Activated CD8-positive, alpha-beta memory T cell treated with anti-CD3 and anti-CD28 coated beads, Interleukin-2, amount 50 U/mL, for 1 hour (primary cell): ENCODE measurements at regions not wholly inside any gene's neighbourhood (a gene's known extent, or its start where the extent isn't known, plus 50 kb on each side); places are given as distances from the start of the nearest gene placed in this dataset.
"Not testable (repeated sequence)": the region's sequence is repeated elsewhere in the genome, so short reads cannot be mapped to it uniquely, and the experiment has no call there.

Source experiments
- DNase-seq: peaks from one replicate; pipeline ENCODE4 v3.0.0-alpha.2; 2020; ENCODE audit errors: extremely low read depth

DNA sequence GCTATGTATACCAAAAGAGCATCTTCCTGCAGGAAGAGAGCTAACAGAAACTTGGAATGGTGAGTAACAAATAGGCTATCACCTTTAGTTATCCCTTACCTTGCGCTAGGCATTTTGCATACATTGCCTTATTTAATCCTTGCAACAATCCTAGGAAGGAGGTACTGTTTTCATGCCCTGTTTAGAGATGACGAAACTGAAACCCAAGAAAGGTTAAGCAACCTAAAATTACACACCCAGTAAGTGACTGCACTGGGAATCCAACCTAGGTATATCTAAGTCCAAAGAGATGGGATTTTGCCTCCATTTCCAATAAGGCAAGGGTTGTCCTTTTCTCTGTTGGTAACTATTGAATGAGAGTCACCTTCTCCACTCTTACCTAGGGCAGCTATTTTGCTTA lies 144.5 kb downstream of the TM2D1 start:
- DNase-seq, result no peak

DNA sequence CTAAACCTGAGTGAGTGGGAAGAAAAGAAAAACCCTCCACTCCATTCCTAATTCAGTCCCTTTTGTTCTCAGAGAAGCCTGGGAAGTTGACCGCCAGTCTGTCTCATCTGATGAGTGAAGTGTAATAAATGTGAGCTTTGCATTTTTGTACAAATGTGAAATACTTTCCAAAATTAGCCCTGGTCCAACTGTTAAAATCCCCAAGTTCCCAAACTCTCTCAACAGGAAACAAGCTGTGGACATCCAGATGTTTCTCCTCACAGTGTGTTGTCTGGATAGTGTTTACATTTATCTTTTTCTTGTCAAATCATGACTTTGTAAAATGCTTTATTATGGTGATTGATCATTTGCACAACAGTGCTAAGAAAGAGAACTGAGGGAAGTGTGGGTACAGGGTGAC lies 145.1 kb downstream of the TM2D1 start:
- DNase-seq, result no peak

DNA sequence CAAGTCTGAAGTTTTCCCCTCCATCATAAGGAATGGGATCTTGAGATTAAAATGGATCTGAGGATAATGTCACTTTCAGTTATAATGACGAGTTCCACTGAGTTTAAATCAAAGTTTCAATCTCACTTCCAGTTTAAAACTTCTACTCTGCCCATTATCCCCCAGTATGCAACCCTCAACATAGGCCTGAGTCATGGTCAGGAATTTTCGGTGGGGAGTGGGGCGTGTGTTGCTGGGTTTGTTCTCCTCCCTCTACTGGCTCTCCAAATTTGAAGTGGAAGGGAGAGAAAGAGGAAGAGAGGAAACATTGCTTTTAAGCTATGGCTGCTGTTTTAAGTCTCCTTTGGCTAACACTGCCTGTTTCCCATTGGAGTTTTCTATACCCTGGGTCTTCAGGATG lies 152.9 kb downstream of the TM2D1 start:
- DNase-seq, result no peak

DNA sequence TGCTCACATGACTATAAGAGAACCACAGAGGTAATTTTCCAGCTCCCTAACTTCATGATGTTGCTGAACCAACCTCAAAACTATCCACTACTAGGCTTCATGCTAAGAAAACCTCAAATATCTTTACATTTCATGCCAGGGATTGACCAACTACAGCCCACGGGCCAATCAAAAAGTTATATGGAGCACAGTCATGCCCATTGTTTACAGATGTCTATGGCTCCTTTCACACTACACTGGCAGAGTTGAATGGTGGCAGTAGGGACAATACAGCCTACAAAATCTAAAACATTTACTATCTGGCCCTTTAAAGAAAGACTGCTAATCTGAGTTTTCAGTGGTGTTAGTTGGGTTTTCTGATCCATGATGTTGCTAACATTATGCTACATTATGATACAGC lies 154.8 kb downstream of the TM2D1 start:
- DNase-seq, result no peak

DNA sequence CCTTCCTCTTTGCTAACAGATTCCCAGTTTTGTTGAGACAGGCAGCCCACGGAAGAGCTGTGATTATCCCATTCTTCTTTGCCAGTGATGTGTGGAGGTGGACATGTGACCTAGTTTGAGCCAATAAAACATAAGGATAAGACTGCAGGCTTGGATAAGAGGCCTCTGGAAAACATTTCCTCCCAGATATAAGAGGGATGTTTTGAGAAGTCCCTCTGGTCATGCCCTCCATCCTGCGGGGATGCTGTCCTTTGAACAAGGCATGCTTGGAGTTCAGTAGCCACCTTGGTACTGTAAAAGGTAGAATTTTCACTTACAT lies 155.7 kb downstream of the TM2D1 start:
- no peak for DNase-seq

DNA sequence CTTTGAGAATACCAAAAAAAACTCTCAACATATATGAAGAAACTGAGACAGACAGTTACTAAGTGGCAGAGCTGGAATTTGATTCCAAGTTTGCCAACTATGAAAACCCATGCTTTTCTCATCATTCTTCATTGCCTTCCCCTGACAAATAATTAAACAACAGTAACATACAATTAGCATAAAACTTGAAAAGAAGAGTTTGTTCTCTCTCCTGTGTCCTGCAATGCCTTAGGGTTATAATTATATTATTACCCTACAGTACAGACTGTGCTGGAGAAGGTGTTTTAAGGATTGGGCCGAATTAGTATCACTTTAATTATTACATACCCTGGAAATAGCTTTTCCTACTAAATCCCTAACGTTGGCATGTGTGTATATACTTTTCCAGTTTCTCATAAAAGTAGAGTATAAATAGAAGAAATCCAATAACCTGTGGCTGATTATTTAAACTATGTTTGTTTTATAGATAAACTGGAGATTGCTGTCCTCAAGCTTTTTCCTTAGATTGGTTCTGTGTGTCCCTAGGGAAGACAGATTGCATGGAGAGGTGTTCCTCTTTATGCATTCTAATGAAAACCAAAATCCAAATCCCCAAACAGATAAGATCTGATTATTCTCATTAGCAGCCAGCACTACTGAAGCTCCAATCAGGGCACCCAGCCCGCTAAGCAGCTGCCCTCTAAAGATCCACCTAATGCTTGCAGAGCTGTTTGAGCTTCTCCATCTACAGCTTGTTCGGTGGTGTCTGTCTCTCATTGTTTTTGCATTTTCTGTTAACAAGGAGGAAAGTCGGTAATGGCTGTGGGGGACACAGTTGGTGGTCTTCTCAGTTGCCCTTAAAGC lies 156.3 kb downstream of the TM2D1 start:
- no peak for DNase-seq

DNA sequence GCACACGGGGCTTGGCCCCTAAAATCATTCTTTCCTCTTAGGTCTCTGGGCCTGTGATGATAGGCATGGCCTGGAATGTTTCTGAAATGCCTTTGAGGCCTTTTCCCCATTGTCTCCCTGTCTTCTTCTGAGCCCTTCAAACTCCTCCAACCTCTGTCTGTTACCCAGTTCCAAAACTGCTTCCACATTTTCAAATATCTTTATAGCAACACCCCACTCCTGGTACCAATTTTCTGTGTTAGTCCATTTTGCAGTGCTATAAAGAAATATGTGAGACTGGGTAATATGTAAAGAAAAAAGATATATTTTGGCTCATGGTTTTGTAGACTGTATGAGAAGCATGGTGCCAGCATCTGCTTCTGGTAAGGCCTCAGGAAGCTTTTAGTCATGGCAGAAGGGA lies 158.8 kb downstream of the TM2D1 start:
- no peak for DNase-seq

DNA sequence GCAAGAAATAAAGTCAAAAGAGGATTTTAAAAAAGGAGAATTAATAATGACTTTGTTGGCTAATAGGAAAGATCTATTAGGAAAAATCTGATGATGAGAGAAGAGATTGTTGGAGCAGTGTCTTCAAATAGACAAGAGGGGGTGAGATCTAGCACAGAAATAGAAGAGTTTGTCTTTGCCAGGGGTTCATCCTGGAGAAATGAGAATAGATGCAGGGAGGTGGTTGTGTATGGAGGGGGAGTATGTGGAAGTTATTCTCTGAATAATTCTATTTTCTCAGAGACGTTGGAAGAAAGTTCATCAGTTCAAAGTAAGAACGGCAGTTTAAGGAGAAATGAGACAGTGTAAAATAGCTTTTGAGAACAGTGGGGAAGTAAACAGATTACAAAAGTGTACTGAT lies 161.3 kb downstream of the TM2D1 start:
- DNase-seq, result no peak

DNA sequence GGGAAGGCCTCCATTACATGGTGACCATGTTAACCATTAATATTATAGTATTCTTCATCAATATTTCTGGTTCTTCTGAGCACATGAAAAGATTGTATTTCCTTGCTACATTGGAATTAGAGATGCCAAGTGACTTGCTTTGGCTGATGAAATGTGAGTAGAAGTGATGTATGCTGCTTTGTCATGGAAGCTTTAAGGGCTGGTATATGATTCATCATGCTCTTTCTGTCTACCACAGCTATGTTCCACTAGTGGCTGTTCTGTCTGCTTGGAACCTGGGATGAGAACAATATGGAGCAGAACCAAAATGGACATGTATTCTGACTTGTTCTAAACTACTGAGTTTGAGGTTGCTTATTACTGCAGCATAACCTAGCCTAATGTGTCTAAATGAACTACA lies 163.3 kb downstream of the TM2D1 start:
- DNase-seq, result no peak

DNA sequence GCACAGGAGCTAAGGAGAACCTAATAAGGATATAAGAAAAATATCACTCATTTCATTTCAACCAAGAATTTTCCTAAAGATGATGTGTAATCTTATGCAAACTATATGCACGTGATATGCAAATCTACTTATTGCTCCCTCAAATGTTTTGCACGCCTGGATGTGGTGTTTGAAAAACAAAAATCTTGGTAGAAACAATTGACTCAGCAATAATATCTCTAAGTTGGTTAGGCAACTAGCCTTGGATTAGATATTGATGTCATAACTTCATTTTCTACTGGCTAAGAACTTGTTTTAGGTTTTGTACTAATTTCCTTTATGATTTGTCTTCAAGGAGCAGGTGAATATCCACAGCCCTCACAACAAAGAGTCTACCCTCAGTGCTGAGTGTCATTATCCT lies 164.6 kb downstream of the TM2D1 start:
- no peak for DNase-seq

DNA sequence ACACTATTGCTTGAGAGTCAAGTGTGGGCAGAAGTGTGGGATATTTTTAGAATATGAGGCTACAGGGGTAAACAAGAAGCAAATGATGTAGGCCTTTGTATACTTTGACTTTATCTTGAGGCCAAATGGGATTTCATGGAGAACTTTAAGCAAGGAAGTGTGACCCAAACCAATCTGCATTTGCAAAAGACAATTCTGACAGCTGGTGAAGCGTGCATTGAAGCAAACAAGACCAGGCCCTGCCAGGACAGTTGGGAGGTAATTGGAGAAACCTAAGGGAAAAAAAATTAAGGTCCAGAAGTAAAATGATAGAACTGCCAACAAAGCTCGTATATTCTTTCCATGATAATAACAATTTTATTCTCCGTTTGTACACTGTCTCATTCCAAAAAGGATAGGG lies 168.3 kb downstream of the TM2D1 start:
- DNase-seq, result no peak

DNA sequence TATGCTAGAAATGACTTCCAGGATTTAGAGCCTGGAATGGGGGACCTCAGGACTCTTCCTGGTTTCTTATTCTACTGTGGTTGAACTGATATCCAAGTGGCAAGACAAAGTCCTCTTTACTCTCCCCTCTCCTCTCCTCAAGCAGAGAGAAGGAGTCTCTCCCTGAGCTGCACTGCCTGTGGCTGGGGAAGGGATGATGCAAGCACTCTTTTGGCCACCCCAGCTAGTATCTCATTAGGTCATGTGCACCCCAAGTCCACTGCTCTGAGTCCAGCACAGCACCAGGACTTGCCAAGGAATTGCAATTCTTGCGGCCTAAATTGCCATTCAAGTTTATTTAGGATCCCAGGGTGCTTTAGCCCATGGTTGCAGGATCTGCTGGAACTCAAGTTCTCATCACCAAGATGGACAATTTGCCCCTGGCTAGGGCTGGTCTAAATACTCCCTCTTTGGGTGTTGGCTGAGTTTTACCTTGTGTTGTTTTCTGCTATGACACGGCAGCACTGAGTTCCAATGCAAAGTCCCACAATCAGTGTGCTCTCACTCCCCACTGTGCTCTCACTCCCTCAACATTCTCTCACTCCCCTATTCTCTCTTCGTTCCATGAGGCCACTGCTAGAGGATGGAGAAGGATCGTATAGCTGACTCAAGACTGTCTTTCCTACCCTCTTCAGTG lies 172.2 kb downstream of the TM2D1 start:
- DNase-seq, result no peak

DNA sequence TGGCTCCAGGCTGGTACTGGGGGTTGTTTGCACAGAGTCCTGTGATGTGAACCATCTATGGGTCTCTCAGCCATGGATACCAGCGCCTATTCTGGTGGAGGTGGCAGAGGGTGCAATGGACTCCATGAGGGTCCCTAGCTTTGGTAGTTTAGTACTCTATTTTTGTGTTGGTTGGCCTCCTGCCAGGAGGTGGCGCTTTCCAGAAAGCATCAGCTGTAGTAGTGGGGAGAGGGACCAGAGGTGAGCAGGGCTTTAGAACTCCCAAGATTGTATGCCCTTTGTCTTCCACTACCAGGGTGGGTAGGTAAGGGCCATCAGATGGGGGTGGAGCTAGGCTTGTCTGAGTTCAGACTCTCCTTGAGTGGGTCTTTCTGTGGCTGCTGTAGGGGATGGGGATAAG lies 177.6 kb downstream of the TM2D1 start:
- not testable (repeated sequence) for DNase-seq

DNA sequence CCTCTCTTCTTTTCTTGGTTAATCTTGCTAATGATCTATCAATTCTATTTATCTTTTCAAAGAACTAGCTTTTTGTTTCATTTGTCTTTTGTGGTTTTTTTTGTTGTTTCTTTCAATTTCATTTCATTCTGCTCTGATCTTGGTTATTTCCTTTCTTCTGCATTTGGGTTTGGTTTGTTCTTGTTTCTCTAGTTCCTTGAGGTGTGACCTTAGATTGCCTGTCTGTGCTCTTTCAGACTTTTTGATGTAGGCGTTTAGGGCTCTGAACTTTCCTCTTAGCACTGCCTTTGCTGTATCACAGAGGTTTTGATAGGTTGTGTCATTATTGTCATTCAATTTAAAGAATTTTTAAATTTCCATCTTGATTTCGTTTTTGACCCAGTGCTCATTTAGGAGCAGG lies 180.1 kb downstream of the TM2D1 start:
- not testable (repeated sequence) for DNase-seq

DNA sequence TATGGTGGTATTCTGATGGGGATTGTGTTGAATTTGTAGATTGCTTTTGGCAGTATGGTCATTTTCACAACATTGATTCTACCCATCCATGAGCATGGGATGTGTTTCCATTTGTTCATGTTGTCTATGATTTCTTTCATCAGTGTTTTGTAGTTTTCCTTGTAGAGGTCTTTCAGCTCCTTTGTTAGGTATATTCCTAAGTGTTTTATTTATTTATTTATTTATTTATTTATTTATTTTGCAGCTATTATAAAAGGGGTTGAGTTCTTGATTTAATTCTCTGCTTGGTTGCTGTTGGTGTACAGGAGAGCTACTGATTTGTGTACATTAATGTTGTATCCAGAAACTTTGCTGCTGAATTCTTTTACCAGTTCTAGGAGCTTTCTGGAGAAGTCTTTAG lies 181.4 kb downstream of the TM2D1 start:
- not testable (repeated sequence) for DNase-seq

DNA sequence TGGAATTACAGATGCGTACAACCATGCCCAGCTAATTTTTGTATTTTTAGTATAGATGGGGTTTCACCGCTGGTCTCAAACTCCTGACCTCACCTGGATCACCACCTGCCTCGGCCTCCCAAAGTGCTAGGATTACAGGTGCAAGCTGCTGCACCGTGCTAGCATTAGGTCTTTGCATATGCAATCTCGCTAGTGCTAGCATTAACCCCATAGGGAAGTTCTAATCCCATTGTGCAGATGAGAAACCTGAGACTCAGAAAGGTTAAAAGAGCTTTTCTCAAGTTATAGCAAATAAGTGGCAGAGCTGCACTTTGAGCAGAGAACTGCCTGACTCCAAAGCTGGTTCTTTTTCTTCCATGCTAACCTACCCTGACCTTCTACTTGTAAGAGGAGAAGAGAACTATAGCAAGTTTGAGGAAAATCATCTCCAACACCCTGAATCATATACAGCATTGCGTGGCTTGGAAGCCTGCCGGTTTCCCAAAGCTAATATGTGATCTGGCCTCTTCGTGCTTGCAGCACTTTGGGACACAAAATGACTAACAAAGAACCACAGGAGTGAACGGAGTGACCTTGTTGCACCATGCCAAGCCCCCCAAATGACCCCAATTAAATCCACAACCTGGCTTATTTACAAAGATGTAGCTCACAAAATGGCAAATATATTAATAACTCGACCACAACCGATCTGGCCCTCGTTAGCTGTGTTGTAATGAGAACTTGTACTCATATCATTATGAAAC lies 185.1 kb downstream of the TM2D1 start:
- DNase-seq, result no peak

DNA sequence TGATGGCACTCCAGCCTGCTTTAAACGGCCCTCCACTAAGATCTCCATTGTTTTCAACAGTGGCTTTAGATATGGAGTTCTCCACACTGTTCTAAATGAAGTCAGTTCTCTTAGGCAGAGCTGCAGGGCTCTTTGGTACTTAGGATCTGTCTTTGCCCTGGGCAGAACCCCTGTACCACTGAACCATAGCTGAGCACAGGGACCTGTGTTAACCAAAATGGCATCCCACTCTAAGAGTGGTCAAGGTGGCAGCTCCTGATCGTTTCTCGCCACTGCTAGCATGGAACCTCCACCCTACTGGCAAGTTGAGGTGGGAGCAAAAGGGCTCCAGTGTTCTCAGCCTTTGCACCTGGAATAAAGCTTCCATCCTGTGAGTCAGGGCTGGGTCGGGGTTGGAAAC lies 186.7 kb downstream of the TM2D1 start:
- DNase-seq, result no peak

DNA sequence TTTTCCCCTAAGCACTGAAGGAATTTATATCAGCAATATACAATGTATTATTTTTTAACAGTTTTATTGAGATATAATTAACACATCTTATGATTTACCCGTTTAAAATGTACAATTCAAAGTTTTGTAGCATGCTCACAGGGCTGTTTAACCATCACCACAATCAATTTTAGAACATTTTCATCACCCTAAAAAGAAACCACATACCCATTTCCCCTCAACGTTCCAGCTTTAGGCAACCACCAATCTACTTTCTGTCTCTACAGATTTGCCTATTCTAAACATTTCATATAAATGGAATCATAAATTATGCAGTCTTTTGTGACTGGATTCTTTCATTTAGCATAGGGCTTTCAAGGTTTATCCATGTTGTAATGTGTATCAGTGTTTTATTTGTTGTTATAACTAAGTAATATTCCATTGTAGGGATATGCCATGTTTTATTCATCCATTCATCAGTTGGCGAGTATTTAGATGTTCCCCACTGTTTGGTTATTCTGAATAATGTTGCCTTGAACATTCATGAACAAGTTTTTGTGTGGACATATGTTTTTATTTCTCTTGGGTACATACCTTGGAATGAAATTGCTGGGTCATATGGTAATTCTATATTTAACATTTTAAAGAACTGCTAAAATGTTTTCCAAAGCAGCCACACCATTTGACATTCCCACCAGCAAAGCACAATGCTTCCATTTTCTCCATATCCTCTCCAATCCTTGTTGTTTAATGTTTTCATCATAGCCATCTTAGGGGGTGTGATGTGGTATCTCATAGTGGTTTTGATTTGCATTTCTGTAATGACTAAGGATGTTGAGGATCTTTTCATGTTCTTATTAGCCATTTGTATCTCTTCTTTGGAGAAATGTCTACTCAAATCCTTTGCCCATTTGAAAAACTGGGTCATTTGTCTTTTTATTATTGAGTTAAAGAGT lies 188.5 kb downstream of the TM2D1 start:
- no peak for DNase-seq

DNA sequence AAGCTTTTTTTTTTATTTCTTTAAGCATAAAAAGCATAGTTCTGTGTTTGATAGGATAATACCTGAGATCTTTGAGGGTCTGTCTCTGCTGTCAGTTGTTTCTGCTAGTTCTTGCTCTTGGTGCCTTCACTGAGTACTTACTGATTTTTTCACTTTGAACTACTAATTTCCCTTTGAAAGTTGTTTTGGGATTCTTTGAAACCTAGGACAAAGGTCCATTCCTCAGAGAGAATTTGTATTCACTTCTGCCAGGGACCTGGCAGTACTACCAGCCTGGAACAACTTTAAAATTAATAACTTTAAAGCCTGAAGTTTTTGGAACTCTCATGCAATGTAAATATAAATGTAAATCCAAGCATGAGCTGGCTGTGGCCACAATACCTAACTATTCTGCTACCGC lies 190.1 kb downstream of the TM2D1 start:
- DNase-seq, result no peak

DNA sequence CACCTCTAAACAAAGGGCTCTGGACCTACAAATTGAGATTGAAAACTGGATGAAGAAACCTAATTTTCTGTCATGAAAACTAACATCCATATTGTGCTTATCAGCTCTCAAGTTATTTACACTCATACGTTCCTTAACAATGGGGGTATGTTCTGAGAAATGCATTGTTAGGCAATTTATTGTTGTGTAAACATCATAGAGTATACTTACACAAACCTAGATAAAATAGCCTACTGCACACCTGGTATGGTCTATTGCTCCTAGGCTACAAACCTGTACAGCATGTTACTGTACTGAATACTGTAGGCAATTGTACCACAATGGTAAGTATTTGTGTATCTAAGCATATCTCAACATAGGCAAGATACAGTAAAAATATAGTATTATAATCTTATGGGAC lies 191.4 kb downstream of the TM2D1 start:
- DNase-seq, result no peak

DNA sequence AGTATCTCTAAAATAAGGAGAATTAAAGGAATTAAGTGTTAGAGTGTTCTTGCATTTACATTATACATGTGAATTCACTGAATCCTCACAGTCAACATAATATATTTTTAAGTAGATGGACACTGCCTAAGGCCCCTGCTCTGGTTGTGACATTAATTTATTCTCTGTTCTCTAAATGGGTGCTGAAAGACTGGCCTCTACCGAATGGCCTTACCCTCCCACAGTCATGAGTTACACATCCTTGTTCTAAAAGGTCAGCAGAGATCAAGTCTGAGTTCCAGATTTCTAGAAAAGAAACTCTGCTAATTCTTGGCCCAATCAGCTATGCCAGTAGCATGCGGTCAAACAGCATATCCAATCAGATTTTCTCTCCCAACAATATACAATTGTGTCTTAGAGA lies 193.2 kb downstream of the TM2D1 start:
- no peak for DNase-seq
